Stimulated activated CD4-positive, alpha-beta T cell treated with anti-CD3 and anti-CD28 coated beads, TNF-alpha, amount 100 ng/mL, for 1 hour (primary cell): ENCODE measurements at regions not wholly inside any gene's neighbourhood (a gene's known extent, or its start where the extent isn't known, plus 50 kb on each side); places are given as distances from the start of the nearest gene placed in this dataset.

Experiments
- DNase-seq, 3 donors: peaks; one replicate each; pipeline ENCODE4 v3.0.0-alpha.2; 2020; ENCODE audit warnings: low read depth in 3 of 3, low spot score in 1 of 3

- DNase-seq: no peak
Observed at GRCh38 chr14:104448721-104449120, 130.8 kb upstream of the C14orf180 start.

GRCh38 chr14:104450811-104451401 lies 128.7 kb upstream of the C14orf180 start:
- DNase-seq: no peak

GRCh38 chr14:104451474-104451873 lies 128.1 kb upstream of the C14orf180 start:
- no peak for DNase-seq

- no peak for DNase-seq
Observed at GRCh38 chr14:104458845-104459244, 120.7 kb upstream of the C14orf180 start.

GRCh38 chr14:104460791-104461651 lies 118.5 kb upstream of the C14orf180 start:
- DNase-seq: no peak

GRCh38 chr14:104461676-104462449 lies 117.7 kb upstream of the C14orf180 start:
- no peak for DNase-seq

GRCh38 chr14:104462651-104463630 lies 116.6 kb upstream of the C14orf180 start:
- DNase-seq: no peak

GRCh38 chr14:104464907-104465306 lies 114.7 kb upstream of the C14orf180 start:
- DNase-seq: no peak

GRCh38 chr14:104465482-104466390 lies 113.8 kb upstream of the C14orf180 start:
- DNase-seq: no peak

- no peak for DNase-seq
Observed at GRCh38 chr14:104467236-104467635, 112.3 kb upstream of the C14orf180 start.

GRCh38 chr14:104467641-104468040 lies 111.9 kb upstream of the C14orf180 start:
- no peak for DNase-seq

GRCh38 chr14:104469591-104469990 lies 110.0 kb upstream of the C14orf180 start:
- DNase-seq: no peak

- DNase-seq: no peak
Observed at GRCh38 chr14:104470588-104470987, 109.0 kb upstream of the C14orf180 start.

GRCh38 chr14:104471114-104471513 lies 108.5 kb upstream of the C14orf180 start:
- DNase-seq: no peak

- no peak for DNase-seq
Observed at GRCh38 chr14:104472073-104472472, 107.5 kb upstream of the C14orf180 start.

- DNase-seq: no peak
Observed at GRCh38 chr14:104472536-104473243, 106.9 kb upstream of the C14orf180 start.

GRCh38 chr14:104473244-104473565 lies 106.4 kb upstream of the C14orf180 start:
- DNase-seq: no peak

- DNase-seq: no peak
Observed at GRCh38 chr14:104473649-104474494, 105.7 kb upstream of the C14orf180 start.
